ENCODE measurements at regions not wholly inside any gene's neighbourhood (a gene's known extent, or its start where the extent isn't known, plus 50 kb on each side); places are given as distances from the start of the nearest gene placed in this dataset.

- no peak for TF ChIP-seq NRF1 (IDR thresholded peaks at IDR 0.05; ENCODE audit: low read depth, low read length)
- TF ChIP-seq, protein P1, sequence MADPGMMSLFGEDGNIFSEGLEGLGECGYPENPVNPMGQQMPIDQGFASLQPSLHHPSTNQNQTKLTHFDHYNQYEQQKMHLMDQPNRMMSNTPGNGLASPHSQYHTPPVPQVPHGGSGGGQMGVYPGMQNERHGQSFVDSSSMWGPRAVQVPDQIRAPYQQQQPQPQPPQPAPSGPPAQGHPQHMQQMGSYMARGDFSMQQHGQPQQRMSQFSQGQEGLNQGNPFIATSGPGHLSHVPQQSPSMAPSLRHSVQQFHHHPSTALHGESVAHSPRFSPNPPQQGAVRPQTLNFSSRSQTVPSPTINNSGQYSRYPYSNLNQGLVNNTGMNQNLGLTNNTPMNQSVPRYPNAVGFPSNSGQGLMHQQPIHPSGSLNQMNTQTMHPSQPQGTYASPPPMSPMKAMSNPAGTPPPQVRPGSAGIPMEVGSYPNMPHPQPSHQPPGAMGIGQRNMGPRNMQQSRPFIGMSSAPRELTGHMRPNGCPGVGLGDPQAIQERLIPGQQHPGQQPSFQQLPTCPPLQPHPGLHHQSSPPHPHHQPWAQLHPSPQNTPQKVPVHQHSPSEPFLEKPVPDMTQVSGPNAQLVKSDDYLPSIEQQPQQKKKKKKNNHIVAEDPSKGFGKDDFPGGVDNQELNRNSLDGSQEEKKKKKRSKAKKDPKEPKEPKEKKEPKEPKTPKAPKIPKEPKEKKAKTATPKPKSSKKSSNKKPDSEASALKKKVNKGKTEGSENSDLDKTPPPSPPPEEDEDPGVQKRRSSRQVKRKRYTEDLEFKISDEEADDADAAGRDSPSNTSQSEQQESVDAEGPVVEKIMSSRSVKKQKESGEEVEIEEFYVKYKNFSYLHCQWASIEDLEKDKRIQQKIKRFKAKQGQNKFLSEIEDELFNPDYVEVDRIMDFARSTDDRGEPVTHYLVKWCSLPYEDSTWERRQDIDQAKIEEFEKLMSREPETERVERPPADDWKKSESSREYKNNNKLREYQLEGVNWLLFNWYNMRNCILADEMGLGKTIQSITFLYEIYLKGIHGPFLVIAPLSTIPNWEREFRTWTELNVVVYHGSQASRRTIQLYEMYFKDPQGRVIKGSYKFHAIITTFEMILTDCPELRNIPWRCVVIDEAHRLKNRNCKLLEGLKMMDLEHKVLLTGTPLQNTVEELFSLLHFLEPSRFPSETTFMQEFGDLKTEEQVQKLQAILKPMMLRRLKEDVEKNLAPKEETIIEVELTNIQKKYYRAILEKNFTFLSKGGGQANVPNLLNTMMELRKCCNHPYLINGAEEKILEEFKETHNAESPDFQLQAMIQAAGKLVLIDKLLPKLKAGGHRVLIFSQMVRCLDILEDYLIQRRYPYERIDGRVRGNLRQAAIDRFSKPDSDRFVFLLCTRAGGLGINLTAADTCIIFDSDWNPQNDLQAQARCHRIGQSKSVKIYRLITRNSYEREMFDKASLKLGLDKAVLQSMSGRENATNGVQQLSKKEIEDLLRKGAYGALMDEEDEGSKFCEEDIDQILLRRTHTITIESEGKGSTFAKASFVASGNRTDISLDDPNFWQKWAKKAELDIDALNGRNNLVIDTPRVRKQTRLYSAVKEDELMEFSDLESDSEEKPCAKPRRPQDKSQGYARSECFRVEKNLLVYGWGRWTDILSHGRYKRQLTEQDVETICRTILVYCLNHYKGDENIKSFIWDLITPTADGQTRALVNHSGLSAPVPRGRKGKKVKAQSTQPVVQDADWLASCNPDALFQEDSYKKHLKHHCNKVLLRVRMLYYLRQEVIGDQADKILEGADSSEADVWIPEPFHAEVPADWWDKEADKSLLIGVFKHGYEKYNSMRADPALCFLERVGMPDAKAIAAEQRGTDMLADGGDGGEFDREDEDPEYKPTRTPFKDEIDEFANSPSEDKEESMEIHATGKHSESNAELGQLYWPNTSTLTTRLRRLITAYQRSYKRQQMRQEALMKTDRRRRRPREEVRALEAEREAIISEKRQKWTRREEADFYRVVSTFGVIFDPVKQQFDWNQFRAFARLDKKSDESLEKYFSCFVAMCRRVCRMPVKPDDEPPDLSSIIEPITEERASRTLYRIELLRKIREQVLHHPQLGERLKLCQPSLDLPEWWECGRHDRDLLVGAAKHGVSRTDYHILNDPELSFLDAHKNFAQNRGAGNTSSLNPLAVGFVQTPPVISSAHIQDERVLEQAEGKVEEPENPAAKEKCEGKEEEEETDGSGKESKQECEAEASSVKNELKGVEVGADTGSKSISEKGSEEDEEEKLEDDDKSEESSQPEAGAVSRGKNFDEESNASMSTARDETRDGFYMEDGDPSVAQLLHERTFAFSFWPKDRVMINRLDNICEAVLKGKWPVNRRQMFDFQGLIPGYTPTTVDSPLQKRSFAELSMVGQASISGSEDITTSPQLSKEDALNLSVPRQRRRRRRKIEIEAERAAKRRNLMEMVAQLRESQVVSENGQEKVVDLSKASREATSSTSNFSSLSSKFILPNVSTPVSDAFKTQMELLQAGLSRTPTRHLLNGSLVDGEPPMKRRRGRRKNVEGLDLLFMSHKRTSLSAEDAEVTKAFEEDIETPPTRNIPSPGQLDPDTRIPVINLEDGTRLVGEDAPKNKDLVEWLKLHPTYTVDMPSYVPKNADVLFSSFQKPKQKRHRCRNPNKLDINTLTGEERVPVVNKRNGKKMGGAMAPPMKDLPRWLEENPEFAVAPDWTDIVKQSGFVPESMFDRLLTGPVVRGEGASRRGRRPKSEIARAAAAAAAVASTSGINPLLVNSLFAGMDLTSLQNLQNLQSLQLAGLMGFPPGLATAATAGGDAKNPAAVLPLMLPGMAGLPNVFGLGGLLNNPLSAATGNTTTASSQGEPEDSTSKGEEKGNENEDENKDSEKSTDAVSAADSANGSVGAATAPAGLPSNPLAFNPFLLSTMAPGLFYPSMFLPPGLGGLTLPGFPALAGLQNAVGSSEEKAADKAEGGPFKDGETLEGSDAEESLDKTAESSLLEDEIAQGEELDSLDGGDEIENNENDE (IDR thresholded peaks at IDR 0.05; ENCODE audit: insufficient replicate concordance, low read length) = no peak
Observed at GRCh38 chr3:118144919-118145318, 889.7 kb downstream of the IGSF11 start (continued).
